Trophoblast cell (in vitro differentiated cells and primary cell): ENCODE measurements at regions not wholly inside any gene's neighbourhood (a gene's known extent, or its start where the extent isn't known, plus 50 kb on each side); places are given as distances from the start of the nearest gene placed in this dataset.
"Not testable (repeated sequence)": the region's sequence is repeated elsewhere in the genome, so short reads cannot be mapped to it uniquely, and the experiment has no call there.

ENCODE experiments used
- DNase-seq, 2 donors: peaks; one replicate each; pipeline ENCODE4 v3.0.0-alpha.2; 2016
- H2AFZ ChIP-seq: 2 replicates; pipeline ENCODE4 v1.6.1; 2013; ENCODE audit warnings: low read length, moderate library complexity, mild to moderate bottlenecking; ENCODE audit not compliant: insufficient read depth, poor library complexity
- H2AK5ac ChIP-seq: 2 replicates; pipeline ENCODE4 v1.6.1; 2013; ENCODE audit warnings: mild to moderate bottlenecking, low read length
- H2BK120ac ChIP-seq: 2 replicates; pipeline ENCODE4 v1.6.1; 2013; ENCODE audit warnings: low read length, mild to moderate bottlenecking, moderate library complexity; ENCODE audit not compliant: insufficient read depth, poor library complexity
- H2BK12ac ChIP-seq: 2 replicates; pipeline ENCODE4 v1.6.1; 2013; ENCODE audit warnings: mild to moderate bottlenecking, low read length, moderate library complexity
- H2BK5ac ChIP-seq: 2 replicates; pipeline ENCODE4 v1.6.1; 2013; ENCODE audit warnings: low read length, low read depth, moderate library complexity, mild to moderate bottlenecking; ENCODE audit not compliant: poor library complexity
- H3K14ac ChIP-seq: 2 replicates; pipeline ENCODE4 v1.6.1; 2013; ENCODE audit warnings: mild to moderate bottlenecking, low read length
- H3K18ac ChIP-seq: 2 replicates; pipeline ENCODE4 v1.6.1; 2013; ENCODE audit warnings: mild to moderate bottlenecking, low read length
- H3K23ac ChIP-seq: 2 replicates; pipeline ENCODE4 v1.6.1; 2013; ENCODE audit warnings: low read length
- H3K27ac ChIP-seq: 2 replicates; pipeline ENCODE4 v1.5.1; 2013; ENCODE audit warnings: low read depth, mild to moderate bottlenecking, inconsistent platforms, low read length, moderate library complexity
- H3K27me3 ChIP-seq: 2 replicates; pipeline ENCODE4 v1.6.1; 2013; ENCODE audit warnings: inconsistent platforms, mild to moderate bottlenecking, low read length, moderate library complexity; ENCODE audit not compliant: insufficient read depth
- H3K36me3 ChIP-seq, 2 experiments: 1 replicate in 1 of 2; 2 replicates in 1 of 2; pipeline ENCODE4 v1.6.1; 2013; ENCODE audit warnings: low read length in 2 of 2, mild to moderate bottlenecking in 2 of 2, moderate library complexity in 1 of 2; ENCODE audit not compliant: insufficient read depth in 2 of 2, control insufficient read depth in 1 of 2
- H3K4ac ChIP-seq: 2 replicates; pipeline ENCODE4 v1.6.1; 2013; ENCODE audit warnings: low read depth, mild to moderate bottlenecking, low read length, moderate library complexity
- H3K4me1 ChIP-seq, 2 experiments: 1 replicate in 1 of 2; 2 replicates in 1 of 2; pipeline ENCODE4 v1.6.1; 2013; ENCODE audit warnings: low read length in 2 of 2, mild to moderate bottlenecking in 2 of 2, moderate library complexity in 1 of 2; ENCODE audit not compliant: insufficient read depth in 2 of 2, control insufficient read depth in 1 of 2
- H3K4me2 ChIP-seq: 2 replicates; pipeline ENCODE4 v1.6.1; 2013; ENCODE audit warnings: inconsistent platforms, mild to moderate bottlenecking, low read length, moderate library complexity
- H3K4me3 ChIP-seq: 2 replicates; pipeline ENCODE4 v1.5.1; 2013; ENCODE audit warnings: mild to moderate bottlenecking, low read depth, low read length, inconsistent platforms
- H3K79me1 ChIP-seq: one replicate; pipeline ENCODE4 v1.6.1; 2013; ENCODE audit warnings: low read length
- H3K79me2 ChIP-seq: 2 replicates; pipeline ENCODE4 v1.6.1; 2013; ENCODE audit warnings: low read length, mild to moderate bottlenecking; ENCODE audit not compliant: control insufficient read depth, insufficient read depth, poor library complexity
- H3K9ac ChIP-seq: 2 replicates; pipeline ENCODE4 v1.6.1; 2013; ENCODE audit warnings: mild to moderate bottlenecking, low read length
- H3K9me3 ChIP-seq: 2 replicates; pipeline ENCODE4 v1.6.1; 2013; ENCODE audit warnings: low read depth, mild to moderate bottlenecking, control low read depth, inconsistent platforms, low read length; ENCODE audit not compliant: insufficient read depth
- H4K12ac ChIP-seq: 2 replicates; pipeline ENCODE4 v1.6.1; 2013; ENCODE audit warnings: low read depth, mild to moderate bottlenecking, low read length, moderate library complexity
- H4K8ac ChIP-seq: 2 replicates; pipeline ENCODE4 v1.6.1; 2013; ENCODE audit warnings: low read depth, mild to moderate bottlenecking, low read length, moderate library complexity
- H4K91ac ChIP-seq: one replicate; pipeline ENCODE4 v1.6.1; 2013; ENCODE audit warnings: low read depth, mild to moderate bottlenecking, low read length, moderate library complexity
- WGBS: extraction: QIAGEN DNeasy Blood & Tissue Kit; methylation state at CpG from one replicate; pipeline ENCODE4 v1.1.7; 2013; ENCODE audit warnings: missing lambda C conversion rate; ENCODE audit not compliant: insufficient read length, insufficient coverage; ENCODE audit errors: extremely low coverage; 5-methylcytosine and 5-hydroxymethylcytosine counted together

- not testable (repeated sequence) for H3K4me3 ChIP-seq, H2BK12ac ChIP-seq, H3K27ac ChIP-seq, H3K79me1 ChIP-seq, H3K27me3 ChIP-seq, H3K9ac ChIP-seq, H3K36me3 ChIP-seq, H3K9me3 ChIP-seq, H2BK120ac ChIP-seq, H3K4ac ChIP-seq, H3K79me2 ChIP-seq, H2BK5ac ChIP-seq, H2AFZ ChIP-seq, DNase-seq, H4K8ac ChIP-seq, H3K18ac ChIP-seq, H2AK5ac ChIP-seq, H3K23ac ChIP-seq, H4K91ac ChIP-seq, H4K12ac ChIP-seq, H3K4me1 ChIP-seq, H3K4me2 ChIP-seq, H3K14ac ChIP-seq
- no CpG with 5 or more reads among the region's 2 CpGs for WGBS
Measured at GRCh38 chrY:3262911-3263310, 316.0 kb upstream of the TGIF2LY start.

- H3K27me3 ChIP-seq, H2AFZ ChIP-seq, H2AK5ac ChIP-seq, H2BK5ac ChIP-seq, H3K18ac ChIP-seq, H3K4me1 ChIP-seq, H3K9ac ChIP-seq, H2BK12ac ChIP-seq, H3K9me3 ChIP-seq, H3K27ac ChIP-seq, DNase-seq, H3K4me2 ChIP-seq, H3K79me2 ChIP-seq, H3K4me3 ChIP-seq, H3K23ac ChIP-seq, H3K36me3 ChIP-seq, H3K79me1 ChIP-seq, H4K12ac ChIP-seq, H2BK120ac ChIP-seq, H3K4ac ChIP-seq, H4K91ac ChIP-seq, H3K14ac ChIP-seq, H4K8ac ChIP-seq: not testable (repeated sequence)
- no CpG with 5 or more reads among the region's 6 CpGs for WGBS
Measured at GRCh38 chrY:3288063-3288462, 290.8 kb upstream of the TGIF2LY start.

DNA sequence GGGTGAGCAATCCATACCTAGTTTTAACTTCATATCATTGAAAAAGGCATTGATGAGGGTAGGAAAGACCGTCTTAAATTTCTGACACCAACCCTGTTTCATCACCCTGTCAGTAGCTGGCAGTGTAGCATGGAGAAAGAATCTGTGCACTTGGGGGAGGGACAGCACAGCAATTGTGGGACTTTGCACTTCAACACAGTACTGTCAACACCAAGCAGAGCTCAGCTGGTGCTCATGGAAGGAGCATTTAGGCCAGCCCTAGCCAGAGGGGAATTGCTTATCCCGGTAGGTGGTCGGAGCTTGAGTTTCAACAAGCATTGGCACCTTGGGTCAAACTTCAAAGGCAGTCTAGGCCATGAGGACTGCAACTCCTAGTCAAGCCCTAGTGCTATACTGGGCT is 281.6 kb upstream of the TGIF2LY start:
- not testable (repeated sequence) for H3K14ac ChIP-seq

GRCh38 chrY:3319988-3320387 is 258.9 kb upstream of the TGIF2LY start:
- H3K9ac ChIP-seq, H3K23ac ChIP-seq, H4K91ac ChIP-seq, H3K79me2 ChIP-seq, H3K79me1 ChIP-seq, H3K4me2 ChIP-seq, H2BK120ac ChIP-seq, H3K27me3 ChIP-seq, H2BK12ac ChIP-seq, H3K4me3 ChIP-seq, H3K9me3 ChIP-seq, H3K36me3 ChIP-seq, H3K4me1 ChIP-seq, H3K27ac ChIP-seq, H4K12ac ChIP-seq, H2AK5ac ChIP-seq, H3K14ac ChIP-seq, H3K18ac ChIP-seq, H4K8ac ChIP-seq, DNase-seq, H3K4ac ChIP-seq, H2AFZ ChIP-seq, H2BK5ac ChIP-seq: not testable (repeated sequence)

More for the DNA sequence above, 281.6 kb upstream of the TGIF2LY start:
- not testable (repeated sequence) for H2BK120ac ChIP-seq, H3K4me2 ChIP-seq, H3K4ac ChIP-seq, H4K91ac ChIP-seq, H2BK12ac ChIP-seq, H3K36me3 ChIP-seq, H3K9ac ChIP-seq, H3K4me3 ChIP-seq, H3K9me3 ChIP-seq, H4K8ac ChIP-seq, H2BK5ac ChIP-seq, H2AK5ac ChIP-seq, H3K79me2 ChIP-seq, H3K4me1 ChIP-seq, H3K27ac ChIP-seq, H2AFZ ChIP-seq, H3K27me3 ChIP-seq, H3K79me1 ChIP-seq, H3K23ac ChIP-seq, H3K18ac ChIP-seq, H4K12ac ChIP-seq
- peak in 1 of 2 donors; percentile 3 for DNase-seq
- WGBS = no CpG with 5 or more reads among the region's 3 CpGs

DNA sequence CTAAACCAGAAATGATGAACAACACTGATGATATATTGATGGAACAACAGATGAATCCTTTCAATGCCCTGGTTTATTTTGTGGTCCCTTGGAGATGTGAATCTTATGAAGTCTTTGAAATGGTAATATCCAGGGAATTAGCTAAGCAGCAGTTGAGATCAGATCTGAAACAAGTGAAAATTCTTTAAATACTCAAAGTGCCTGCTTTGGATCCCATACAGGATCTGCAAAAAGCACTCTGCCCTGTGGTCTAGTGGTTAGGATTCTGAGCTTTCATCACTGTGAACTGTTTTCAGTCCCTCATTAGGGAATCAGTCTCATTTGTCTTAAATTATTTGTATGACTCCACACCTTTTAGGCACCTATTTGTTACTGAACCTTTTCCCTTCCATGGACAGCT is 211.3 kb upstream of the TGIF2LY start:
- DNase-seq, H3K79me2 ChIP-seq, H3K27ac ChIP-seq, H3K4me1 ChIP-seq, H4K12ac ChIP-seq, H3K9ac ChIP-seq, H2BK120ac ChIP-seq, H3K36me3 ChIP-seq, H4K8ac ChIP-seq, H2AFZ ChIP-seq, H3K27me3 ChIP-seq, H3K18ac ChIP-seq, H3K14ac ChIP-seq, H3K9me3 ChIP-seq, H2BK5ac ChIP-seq, H3K23ac ChIP-seq, H4K91ac ChIP-seq, H2AK5ac ChIP-seq, H3K4ac ChIP-seq, H2BK12ac ChIP-seq, H3K4me3 ChIP-seq, H3K79me1 ChIP-seq, H3K4me2 ChIP-seq: not testable (repeated sequence)
